ENCODE measurements at regions not wholly inside any gene's neighbourhood (a gene's known extent, or its start where the extent isn't known, plus 50 kb on each side); places are given as distances from the start of the nearest gene placed in this dataset.

GRCh38 chr7:111591-111990 lies 80.8 kb upstream of the FAM20C start (continued):
- TF ChIP-seq ETS1 (IDR thresholded peaks at IDR 0.05) = no peak
- TF ChIP-seq CREB1 (CRISPR knock-in tag; IDR thresholded peaks at IDR 0.05; ENCODE audit: low read depth) = no peak
- no peak for TF ChIP-seq CTCF (conservative IDR thresholded peaks at IDR 0.05; ENCODE audit: low read depth in 2 of 2)
- TF ChIP-seq STAT1 (IDR thresholded peaks at IDR 0.05; ENCODE audit: unreplicated experiment) = no peak
- no peak for TF ChIP-seq EZH2phosphoT487 (IDR thresholded peaks at IDR 0.05; ENCODE audit: unreplicated experiment)
- TF ChIP-seq REST (IDR thresholded peaks at IDR 0.05; ENCODE audit: unreplicated experiment) = no peak
- no peak for TF ChIP-seq EZH2 (IDR thresholded peaks at IDR 0.05; ENCODE audit: low read depth, unreplicated experiment)
- no peak for TF ChIP-seq NANOG (IDR thresholded peaks at IDR 0.05; ENCODE audit: borderline replicate concordance)

GRCh38 chr7:112881-113280 lies 79.5 kb upstream of the FAM20C start:
- H2AFZ ChIP-seq = no peak overlapping the region
- peaks cover 3% of the 10 kb centered on the region; the same call in 1 of the 3 replicates for H3K4me1 Mint-ChIP-seq
- H3K4me2 ChIP-seq = no peak overlapping the region
- H3K79me2 ChIP-seq (replicated peaks; ENCODE audit: insufficient read depth) = no peaks in the 10 kb centered on the region
- H3K4me1 ChIP-seq (ENCODE audit: insufficient read depth) = no peaks in the 10 kb centered on the region
- no peak overlapping the region for H3K27ac Mint-ChIP-seq
- no peaks in the 10 kb centered on the region for H3K27me3 ChIP-seq (ENCODE audit: insufficient read depth)
- ATAC-seq = no peak
- no peak for DNase-seq (ENCODE audit: low spot score)
- peaks cover 5% of the 10 kb centered on the region for H3K27me3 Mint-ChIP-seq (ENCODE audit: insufficient read depth, low read depth, poor library complexity)
- no peak overlapping the region for H3K27ac ChIP-seq (ENCODE audit: low read depth)
- 0 out of 2 replicates have a peak, but pooled peaks cover 4% of the 10 kb centered on the region for H3F3A ChIP-seq (replicated peaks; ENCODE audit: low read depth)
- H3K36me3 Mint-ChIP-seq (ENCODE audit: low read depth) = peaks cover 15% of the 10 kb centered on the region
- peaks cover 31% of the 10 kb centered on the region for H3K9me3 Mint-ChIP-seq
- no peak overlapping the region for H3K4me3 ChIP-seq
- no peaks in the 10 kb centered on the region for H3K9me2 ChIP-seq (ENCODE audit: insufficient read depth)
- H3K4me3 Mint-ChIP-seq = no peak overlapping the region
- H3K36me3 ChIP-seq (ENCODE audit: insufficient read depth) = no peaks in the 10 kb centered on the region; the same call in 1 of the 2 replicates
- H4K20me1 ChIP-seq (replicated peaks; ENCODE audit: insufficient read depth) = no peaks in the 10 kb centered on the region
- TF ChIP-seq NANOG (IDR thresholded peaks at IDR 0.05; ENCODE audit: borderline replicate concordance) (no peak), STAT1 (IDR thresholded peaks at IDR 0.05; ENCODE audit: unreplicated experiment) (no peak), POLR2AphosphoS5 (IDR thresholded peaks at IDR 0.05; ENCODE audit: low read depth) (no peak), ZNF114 (CRISPR knock-in tag; IDR thresholded peaks at IDR 0.05) (no peak), EZH2phosphoT487 (IDR thresholded peaks at IDR 0.05; ENCODE audit: unreplicated experiment) (no peak), CTCF (conservative IDR thresholded peaks at IDR 0.05; ENCODE audit: low read depth in 2 of 2) (no peak), ZNF331 (CRISPR knock-in tag; IDR thresholded peaks at IDR 0.05; ENCODE audit: low read depth) (no peak)

All from GM23338 (cell line).